Adipocyte (in vitro differentiated cells): ENCODE measurements at regions not wholly inside any gene's neighbourhood (a gene's known extent, or its start where the extent isn't known, plus 50 kb on each side); places are given as distances from the start of the nearest gene placed in this dataset.

Experiments used
- DNase-seq: peaks from one replicate; pipeline ENCODE4 v3.0.0-alpha.2; 2015; ENCODE audit warnings: low read depth
- H3K27me3 ChIP-seq: replicated peaks from 2 replicates; pipeline ENCODE4 v1.7.0; 2013; ENCODE audit warnings: mild to moderate bottlenecking, low read length, moderate library complexity; ENCODE audit not compliant: control insufficient read depth, insufficient read depth
- H3K36me3 ChIP-seq: 2 replicates; pipeline ENCODE4 v1.7.0; 2013; ENCODE audit warnings: low read length, mild to moderate bottlenecking, moderate library complexity; ENCODE audit not compliant: control insufficient read depth, insufficient read depth, severe bottlenecking
- H3K4me1 ChIP-seq: 2 replicates; pipeline ENCODE4 v1.7.0; 2013; ENCODE audit warnings: mild to moderate bottlenecking, low read length, moderate library complexity; ENCODE audit not compliant: control insufficient read depth, insufficient read depth
- H3K4me3 ChIP-seq: 2 replicates; pipeline ENCODE4 v1.7.0; 2013; ENCODE audit warnings: mild to moderate bottlenecking, low read length, moderate library complexity
- H3K9ac ChIP-seq: 2 replicates; pipeline ENCODE4 v1.7.0; 2013; ENCODE audit warnings: mild to moderate bottlenecking, low read length, moderate library complexity
- H3K9me3 ChIP-seq: 2 replicates; pipeline ENCODE4 v1.7.0; 2013; ENCODE audit warnings: mild to moderate bottlenecking, low read length, moderate library complexity; ENCODE audit not compliant: control insufficient read depth

GRCh38 chr2:16264931-16265540, 324.7 kb downstream of the MYCN start:
- Histone ChIP-seq H3K9me3 (no peaks in the 10 kb centered on the region), H3K9ac (no peak overlapping the region), H3K4me3 (no peak overlapping the region), H3K4me1 (no peaks in the 10 kb centered on the region), H3K36me3 (no peaks in the 10 kb centered on the region), H3K27me3 (no peaks in the 10 kb centered on the region)
- no peak for DNase-seq

- Histone ChIP-seq H3K27me3 (no peaks in the 10 kb centered on the region), H3K9ac (no peak overlapping the region), H3K4me1 (no peaks in the 10 kb centered on the region), H3K36me3 (no peaks in the 10 kb centered on the region), H3K4me3 (no peak overlapping the region), H3K9me3 (no peaks in the 10 kb centered on the region)
- no peak for DNase-seq
These were observed 324.1 kb downstream of the MYCN start for GRCh38 chr2:16264491-16264890.

GRCh38 chr2:16263241-16263890, 323.0 kb downstream of the MYCN start:
- no peak for DNase-seq
- no peaks in the 10 kb centered on the region for H3K36me3 ChIP-seq
- H3K9me3 ChIP-seq, result no peaks in the 10 kb centered on the region
- no peak overlapping the region for H3K9ac ChIP-seq
- no peak overlapping the region for H3K4me3 ChIP-seq
- H3K27me3 ChIP-seq, result no peaks in the 10 kb centered on the region
- H3K4me1 ChIP-seq, result no peaks in the 10 kb centered on the region

GRCh38 chr2:16262526-16263178, 322.3 kb downstream of the MYCN start:
- no peak overlapping the region for H3K4me3 ChIP-seq
- no peaks in the 10 kb centered on the region for H3K9me3 ChIP-seq
- H3K9ac ChIP-seq, result no peak overlapping the region
- H3K27me3 ChIP-seq, result no peaks in the 10 kb centered on the region
- DNase-seq, result no peak
- no peaks in the 10 kb centered on the region for H3K36me3 ChIP-seq
- no peaks in the 10 kb centered on the region for H3K4me1 ChIP-seq

GRCh38 chr2:16261791-16262190, 321.4 kb downstream of the MYCN start:
- Histone ChIP-seq H3K4me1 (no peaks in the 10 kb centered on the region), H3K27me3 (no peaks in the 10 kb centered on the region), H3K36me3 (no peaks in the 10 kb centered on the region), H3K9me3 (no peaks in the 10 kb centered on the region), H3K9ac (no peak overlapping the region), H3K4me3 (no peak overlapping the region)
- no peak for DNase-seq

GRCh38 chr2:16261071-16261470, 320.7 kb downstream of the MYCN start:
- no peak overlapping the region for H3K4me3 ChIP-seq
- H3K36me3 ChIP-seq, result no peaks in the 10 kb centered on the region
- H3K27me3 ChIP-seq, result no peaks in the 10 kb centered on the region
- no peak for DNase-seq
- H3K4me1 ChIP-seq, result no peaks in the 10 kb centered on the region
- no peaks in the 10 kb centered on the region for H3K9me3 ChIP-seq
- H3K9ac ChIP-seq, result no peak overlapping the region

GRCh38 chr2:16260041-16260830, 319.9 kb downstream of the MYCN start:
- Histone ChIP-seq H3K36me3 (no peaks in the 10 kb centered on the region), H3K4me1 (no peaks in the 10 kb centered on the region), H3K9ac (no peak overlapping the region), H3K4me3 (no peak overlapping the region), H3K9me3 (no peaks in the 10 kb centered on the region), H3K27me3 (no peaks in the 10 kb centered on the region)
- no peak for DNase-seq

GRCh38 chr2:16259010-16259409, 318.7 kb downstream of the MYCN start:
- Histone ChIP-seq H3K27me3 (no peaks in the 10 kb centered on the region), H3K9ac (no peak overlapping the region), H3K4me1 (no peaks in the 10 kb centered on the region), H3K9me3 (no peaks in the 10 kb centered on the region), H3K4me3 (no peak overlapping the region), H3K36me3 (no peaks in the 10 kb centered on the region)
- no peak for DNase-seq

GRCh38 chr2:16258350-16258749, 318.0 kb downstream of the MYCN start:
- no peak for DNase-seq
- Histone ChIP-seq H3K4me3 (no peak overlapping the region), H3K36me3 (no peaks in the 10 kb centered on the region), H3K9ac (no peak overlapping the region), H3K4me1 (no peaks in the 10 kb centered on the region), H3K9me3 (no peaks in the 10 kb centered on the region), H3K27me3 (no peaks in the 10 kb centered on the region)

GRCh38 chr2:16257322-16258028, 317.1 kb downstream of the MYCN start:
- no peak overlapping the region for H3K4me3 ChIP-seq
- no peaks in the 10 kb centered on the region for H3K9me3 ChIP-seq
- no peak overlapping the region for H3K9ac ChIP-seq
- H3K4me1 ChIP-seq, result no peaks in the 10 kb centered on the region
- DNase-seq, result no peak
- no peaks in the 10 kb centered on the region for H3K36me3 ChIP-seq
- H3K27me3 ChIP-seq, result no peaks in the 10 kb centered on the region
